Stimulated activated CD8-positive, alpha-beta memory T cell treated with anti-CD3 and anti-CD28 coated beads, Interleukin-7, amount 100 ng/mL, for 1 hour (primary cell): ENCODE measurements at regions not wholly inside any gene's neighbourhood (a gene's known extent, or its start where the extent isn't known, plus 50 kb on each side); places are given as distances from the start of the nearest gene placed in this dataset.
"Not testable (repeated sequence)": the region's sequence is repeated elsewhere in the genome, so short reads cannot be mapped to it uniquely, and the experiment has no call there.

ENCODE experiments used
- DNase-seq, 2 donors: peaks; one replicate each; pipeline ENCODE4 v3.0.0-alpha.2; 2020; ENCODE audit warnings: low read depth in 2 of 2

GRCh38 chr11:82049199-82049598 lies 684.5 kb downstream of the FAM181B start:
- no peak for DNase-seq

DNA sequence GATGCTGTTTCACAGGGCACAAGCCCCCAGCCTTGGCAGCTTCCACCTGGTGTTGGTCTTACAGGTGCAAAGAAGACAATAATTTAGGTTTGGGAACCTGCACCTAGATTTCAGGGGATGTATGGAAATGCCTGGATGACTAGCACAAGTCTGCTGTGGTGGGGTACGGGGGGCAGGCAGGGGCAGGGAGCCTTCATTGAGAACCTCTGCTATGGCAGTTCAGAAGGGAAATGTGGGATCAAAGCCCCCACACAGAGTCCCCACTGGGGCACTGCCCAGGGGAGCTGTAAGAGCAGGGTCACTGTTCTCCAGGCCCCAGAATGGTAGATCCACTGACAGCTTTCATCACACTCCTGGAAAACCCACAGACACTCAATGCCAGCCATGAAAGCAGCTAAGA lies 686.5 kb downstream of the FAM181B start:
- no peak for DNase-seq

DNA sequence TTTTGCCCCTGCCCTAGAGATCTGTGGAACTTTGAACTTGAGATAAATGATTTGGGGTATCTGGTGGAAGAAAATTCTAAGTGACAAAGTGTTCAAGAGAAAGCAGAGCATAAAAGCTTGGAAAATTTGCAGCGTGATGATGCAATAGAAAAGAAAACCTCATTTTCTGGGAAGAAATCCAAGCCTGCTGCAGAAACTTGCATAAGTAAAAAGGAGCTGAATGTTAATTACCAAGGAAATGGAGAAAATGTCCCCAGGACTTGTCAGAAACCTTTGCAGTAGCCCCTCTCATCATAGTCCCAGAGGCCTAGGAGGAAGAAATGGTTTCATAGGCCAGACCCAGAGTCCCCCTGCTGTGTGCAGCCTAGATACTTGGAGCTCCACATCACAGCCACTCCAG lies 686.9 kb downstream of the FAM181B start:
- DNase-seq = no peak

GRCh38 chr11:82045748-82046457 lies 687.8 kb downstream of the FAM181B start:
- DNase-seq = no peak

GRCh38 chr11:82043316-82043715 lies 690.3 kb downstream of the FAM181B start:
- DNase-seq = no peak

DNA sequence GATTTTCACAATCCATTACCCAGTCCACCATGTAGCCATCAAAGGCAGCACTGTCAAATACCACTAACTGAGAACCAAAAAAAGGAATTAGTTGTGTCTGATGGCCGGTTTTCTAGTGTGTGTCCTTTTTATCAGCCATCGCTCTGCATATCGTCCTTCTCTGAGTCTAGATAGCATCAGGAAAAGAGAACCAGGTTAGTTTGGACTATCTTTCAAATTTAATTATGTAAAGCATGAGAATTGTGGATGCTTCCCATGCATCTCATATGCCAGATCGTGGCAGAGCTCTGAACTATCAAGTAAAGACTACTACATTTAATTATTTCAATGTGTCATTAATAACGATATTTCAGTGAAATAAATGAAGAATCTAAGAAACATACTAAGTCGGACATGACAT lies 691.9 kb downstream of the FAM181B start:
- DNase-seq = no peak

DNA sequence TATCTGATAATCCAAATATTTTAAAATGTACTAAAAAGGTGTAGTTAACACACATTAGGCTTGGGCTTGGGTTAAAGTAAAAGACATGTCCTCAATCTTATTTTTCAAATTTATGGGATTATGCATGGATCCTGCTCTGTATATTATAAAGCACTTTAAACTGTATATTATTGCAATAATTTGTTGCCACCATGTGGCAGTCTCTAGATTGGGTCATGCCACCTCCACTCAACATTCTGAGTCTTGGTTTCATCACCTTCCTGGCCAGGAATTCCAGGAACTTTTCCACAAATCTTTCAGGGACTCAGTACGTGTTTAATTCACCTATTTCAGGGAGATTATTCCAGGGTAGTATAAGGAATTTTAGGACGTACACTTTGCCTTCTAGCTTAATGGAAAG lies 695.5 kb downstream of the FAM181B start:
- no peak for DNase-seq

GRCh38 chr11:82034527-82034926 lies 699.1 kb downstream of the FAM181B start:
- DNase-seq = no peak

- not testable (repeated sequence) for DNase-seq
Observed at GRCh38 chr11:82027335-82027734, 706.3 kb downstream of the FAM181B start.

GRCh38 chr11:82024760-82025159 lies 708.9 kb downstream of the FAM181B start:
- no peak for DNase-seq

DNA sequence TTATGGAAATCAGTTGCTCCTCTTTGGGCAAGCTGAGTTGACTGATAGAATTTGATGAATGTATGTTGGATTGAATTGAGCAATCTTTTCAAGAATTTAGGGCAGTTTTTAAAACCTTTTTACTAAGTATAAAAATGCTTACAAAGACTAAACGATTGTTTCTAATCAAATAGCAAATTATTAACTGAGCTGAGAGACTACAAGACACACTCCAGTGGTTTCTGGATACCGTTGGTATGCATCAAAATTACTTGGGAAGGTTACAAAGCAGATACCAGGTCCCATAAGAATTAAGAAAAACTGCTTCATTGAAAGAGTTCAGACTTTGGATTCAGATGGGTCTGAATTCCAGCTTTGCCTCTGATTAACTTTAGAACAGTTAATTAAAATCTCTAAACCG lies 721.4 kb downstream of the FAM181B start:
- DNase-seq = no peak

DNA sequence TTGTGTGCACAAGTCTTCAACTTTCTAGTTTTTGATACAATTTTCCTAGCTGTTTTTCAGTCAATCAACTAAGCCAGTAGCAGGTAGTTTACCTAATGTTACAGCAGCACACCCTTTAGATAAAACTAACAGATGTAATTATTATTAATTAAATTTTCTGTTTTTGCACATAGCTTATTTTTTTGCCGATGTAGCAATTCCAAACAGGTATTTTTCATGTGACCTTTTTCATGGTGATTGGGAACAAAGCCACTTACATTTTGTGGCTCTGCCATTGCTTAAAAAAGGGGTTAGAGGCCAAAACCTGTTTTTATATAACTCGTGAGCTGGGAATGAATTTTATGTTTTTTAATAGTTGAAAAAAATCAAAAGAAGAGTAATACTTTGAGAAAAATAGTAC lies 724.5 kb downstream of the FAM181B start:
- no peak for DNase-seq

DNA sequence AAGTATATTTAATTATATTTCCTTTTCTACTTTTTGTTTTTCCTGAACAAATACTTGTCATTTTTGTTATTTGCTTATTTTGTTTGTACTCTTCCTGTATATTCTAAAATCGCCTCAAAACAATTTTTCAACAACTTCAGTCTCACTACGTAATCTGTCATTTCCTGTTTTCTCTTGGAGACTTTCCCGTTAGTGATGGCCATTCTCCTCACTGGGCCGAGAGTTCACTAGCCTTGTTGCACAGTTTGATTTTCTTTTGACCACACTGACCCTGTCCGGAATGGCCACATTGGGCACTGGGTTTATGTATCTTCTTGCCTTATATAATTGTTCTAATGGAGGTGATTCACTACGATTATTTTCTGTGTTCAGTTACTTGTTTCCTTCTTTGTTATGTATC lies 726.1 kb downstream of the FAM181B start:
- DNase-seq = no peak

- no peak for DNase-seq
Observed at GRCh38 chr11:82004537-82005213, 729.0 kb downstream of the FAM181B start.

DNA sequence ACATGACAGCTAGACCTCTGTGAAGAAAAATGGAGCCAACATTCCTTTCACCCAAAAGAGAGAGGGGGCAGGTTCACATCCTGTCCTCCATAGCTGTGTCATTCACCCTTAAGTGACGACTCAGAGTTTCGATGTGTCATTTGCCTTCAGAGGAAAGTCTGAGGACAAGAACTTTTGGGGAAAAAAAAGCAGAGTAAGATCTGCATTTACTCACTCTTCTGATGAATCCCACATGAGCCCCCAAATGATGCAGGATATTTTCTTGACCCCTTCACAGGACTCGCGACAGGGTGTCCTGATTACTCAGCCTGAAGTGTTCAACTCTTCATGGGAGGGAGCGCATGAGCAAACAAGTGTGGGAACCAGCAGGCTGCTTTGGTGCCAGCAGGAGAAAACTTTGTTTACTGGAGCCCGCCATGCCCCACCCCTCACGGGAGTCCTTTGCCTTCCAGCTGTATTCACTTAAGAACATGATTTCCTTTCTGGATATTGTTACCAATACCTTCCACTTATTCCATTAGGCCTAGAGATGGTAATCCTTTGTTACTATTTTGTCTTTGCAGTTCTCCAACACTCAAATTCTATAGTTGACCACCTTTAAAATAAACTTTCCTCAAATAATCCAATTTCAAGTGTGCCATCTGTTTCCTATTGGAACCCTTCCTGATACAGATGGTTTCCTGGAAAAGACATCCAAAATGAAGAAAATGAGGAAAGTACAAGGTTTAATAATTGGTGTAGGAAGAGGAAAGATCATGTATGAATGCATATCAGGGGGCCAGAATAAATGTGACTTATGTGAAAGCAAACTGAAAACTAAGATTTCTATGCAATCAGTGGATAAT lies 729.8 kb downstream of the FAM181B start:
- DNase-seq = no peak

DNA sequence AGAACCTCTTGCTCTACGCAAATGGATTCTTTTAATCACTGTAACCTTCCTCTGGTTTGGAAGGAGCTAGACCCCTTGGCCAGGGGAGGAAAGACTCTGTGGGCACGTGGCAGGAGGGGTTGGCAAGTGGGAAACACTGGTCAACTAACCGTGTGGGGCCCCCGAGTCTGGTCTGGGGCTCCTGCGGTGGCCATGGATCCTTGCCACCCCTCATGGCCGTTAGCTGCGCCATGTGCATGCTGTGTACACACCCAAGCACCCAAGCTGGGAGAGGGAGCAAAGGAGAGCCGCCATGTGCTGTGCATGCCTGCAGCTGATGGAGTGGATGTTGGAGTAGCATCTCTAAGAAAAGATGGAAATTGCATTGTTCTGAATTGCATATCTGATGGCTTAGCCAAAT lies 730.6 kb downstream of the FAM181B start:
- DNase-seq = no peak

DNA sequence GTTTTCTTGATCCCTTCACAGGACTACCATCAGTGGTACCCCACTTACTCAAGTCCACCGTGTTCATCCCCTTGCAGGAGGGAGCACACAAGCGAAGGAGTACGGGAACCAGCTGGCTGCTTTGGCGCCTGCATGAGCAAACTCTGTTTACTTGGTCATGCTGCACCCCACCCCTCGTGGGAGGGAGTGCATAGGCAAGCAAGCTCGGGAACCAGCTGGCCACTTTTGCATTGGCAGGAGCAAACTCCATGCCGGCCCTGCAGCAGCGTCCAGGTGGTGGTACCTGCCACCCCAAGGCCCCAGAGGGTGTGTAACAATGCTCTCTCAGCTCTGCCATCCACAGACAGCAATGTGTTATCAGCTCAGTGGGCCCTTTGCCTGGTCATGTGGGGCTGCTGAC lies 737.8 kb downstream of the FAM181B start:
- DNase-seq = no peak

- DNase-seq = no peak
Observed at GRCh38 chr11:81993755-81994154, 739.9 kb downstream of the FAM181B start.

GRCh38 chr11:81990659-81991443 lies 742.8 kb downstream of the FAM181B start:
- DNase-seq = no peak

GRCh38 chr11:81989093-81989492 lies 744.6 kb downstream of the FAM181B start:
- no peak for DNase-seq

- no peak for DNase-seq
Observed at GRCh38 chr11:81987829-81988472, 745.7 kb downstream of the FAM181B start.
